ENCODE measurements at regions not wholly inside any gene's neighbourhood (a gene's known extent, or its start where the extent isn't known, plus 50 kb on each side); places are given as distances from the start of the nearest gene placed in this dataset.
"Not testable (repeated sequence)": the region's sequence is repeated elsewhere in the genome, so short reads cannot be mapped to it uniquely, and the experiment has no call there.

- DNase-seq (ENCODE audit: low read depth) = not testable (repeated sequence)
These were observed 1370.0 kb downstream of the CDH12 start for GRCh38 chr5:21482983-21483650.

- DNase-seq (ENCODE audit: low read depth) = not testable (repeated sequence)
These were observed 1370.6 kb downstream of the CDH12 start for GRCh38 chr5:21482522-21482921.

- not testable (repeated sequence) for DNase-seq (ENCODE audit: low read depth)
These were observed 1371.5 kb downstream of the CDH12 start for GRCh38 chr5:21481320-21482270.

- not testable (repeated sequence) for DNase-seq (ENCODE audit: low read depth)
These were observed 1373.1 kb downstream of the CDH12 start for GRCh38 chr5:21480054-21480453.

GRCh38 chr5:21473981-21474380 lies 1379.2 kb downstream of the CDH12 start:
- DNase-seq (ENCODE audit: low read depth) = not testable (repeated sequence)

GRCh38 chr5:21473436-21473835 lies 1379.7 kb downstream of the CDH12 start:
- DNase-seq (ENCODE audit: low read depth) = not testable (repeated sequence)

- DNase-seq (ENCODE audit: low read depth) = not testable (repeated sequence)
These were observed 1381.5 kb downstream of the CDH12 start for GRCh38 chr5:21471691-21472090.

- DNase-seq (ENCODE audit: low read depth) = not testable (repeated sequence)
These were observed 1383.5 kb downstream of the CDH12 start for GRCh38 chr5:21469523-21470101.

- DNase-seq (ENCODE audit: low read depth) = not testable (repeated sequence)
These were observed 1385.6 kb downstream of the CDH12 start for GRCh38 chr5:21467544-21467943.

GRCh38 chr5:21459744-21460073 lies 1393.4 kb downstream of the CDH12 start:
- not testable (repeated sequence) for DNase-seq (ENCODE audit: low read depth)

- no peak for DNase-seq (ENCODE audit: low read depth)
These were observed 1400.7 kb downstream of the CDH12 start for GRCh38 chr5:21452449-21452848.

GRCh38 chr5:21432646-21433045 lies 1420.5 kb downstream of the CDH12 start:
- DNase-seq (ENCODE audit: low read depth) = no peak

GRCh38 chr5:21424907-21425306 lies 1428.2 kb downstream of the CDH12 start:
- DNase-seq (ENCODE audit: low read depth) = no peak

- DNase-seq (ENCODE audit: low read depth) = no peak
These were observed 1431.4 kb upstream of the CDH18 start for GRCh38 chr5:21419383-21419782.

GRCh38 chr5:21402089-21402488 lies 1414.1 kb upstream of the CDH18 start:
- not testable (repeated sequence) for DNase-seq (ENCODE audit: low read depth)

- no peak for DNase-seq (ENCODE audit: low read depth)
These were observed 1410.5 kb upstream of the CDH18 start for GRCh38 chr5:21398511-21398910.

GRCh38 chr5:21397693-21398092 lies 1409.7 kb upstream of the CDH18 start:
- no peak for DNase-seq (ENCODE audit: low read depth)

GRCh38 chr5:21391506-21391905 lies 1403.5 kb upstream of the CDH18 start:
- no peak for DNase-seq (ENCODE audit: low read depth)

- not testable (repeated sequence) for DNase-seq (ENCODE audit: low read depth)
These were observed 1372.8 kb upstream of the CDH18 start for GRCh38 chr5:21360754-21361153.

GRCh38 chr5:21341948-21342261 lies 1353.9 kb upstream of the CDH18 start:
- DNase-seq (ENCODE audit: low read depth) = not testable (repeated sequence)

- DNase-seq (ENCODE audit: low read depth) = not testable (repeated sequence)
These were observed 1353.4 kb upstream of the CDH18 start for GRCh38 chr5:21341203-21341947.

- DNase-seq (ENCODE audit: low read depth) = not testable (repeated sequence)
These were observed 1352.2 kb upstream of the CDH18 start for GRCh38 chr5:21340233-21340632.
